ENCODE measurements at regions not wholly inside any gene's neighbourhood (a gene's known extent, or its start where the extent isn't known, plus 50 kb on each side); places are given as distances from the start of the nearest gene placed in this dataset.

DNA sequence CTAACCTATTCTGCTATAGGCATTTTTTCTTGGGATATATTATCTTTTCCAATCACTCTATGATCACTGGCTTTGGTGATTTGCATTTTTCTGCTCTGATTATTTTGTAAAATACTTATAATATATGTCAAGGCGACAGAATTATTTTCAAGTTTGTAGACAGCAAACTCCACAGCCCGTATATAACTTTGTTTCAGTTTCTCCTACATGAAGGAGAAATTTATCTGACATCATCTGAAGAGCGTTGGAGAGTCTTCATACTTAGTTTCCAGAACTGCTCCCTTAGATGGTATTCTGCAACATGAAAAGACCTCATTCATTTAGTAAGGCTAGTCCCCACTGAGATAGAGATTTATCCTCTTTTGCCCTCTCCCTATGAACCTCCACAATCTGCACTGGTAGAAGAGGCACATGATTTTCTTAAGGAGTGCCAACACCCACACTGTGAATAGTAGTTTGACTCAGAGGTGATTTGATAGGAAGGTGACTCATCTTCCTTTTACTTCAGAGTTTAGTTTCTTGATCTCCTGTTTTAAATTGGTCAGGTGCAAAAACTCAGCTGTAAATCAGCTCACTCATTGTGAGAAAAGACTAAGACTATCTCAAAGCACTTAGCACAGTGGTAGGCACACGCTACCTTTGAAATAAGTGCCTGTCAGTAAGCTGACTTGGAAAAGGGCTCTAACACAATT lies 1848.6 kb upstream of the CELF4 start:
- H3K36me3 ChIP-seq = no peaks in the 10 kb centered on the region
- H3K9me3 ChIP-seq = no peaks in the 10 kb centered on the region
- H3K4me3 ChIP-seq = no peak overlapping the region
- H3K4me1 ChIP-seq (ENCODE audit: insufficient read depth) = no peaks in the 10 kb centered on the region
- H3K27me3 ChIP-seq = no peaks in the 10 kb centered on the region
- H3K27ac ChIP-seq = no peak overlapping the region
- WGBS, 3 donors = 79 to 83% (median 83%) methylated on average over 4 of the region's 4 CpGs
- intact Hi-C loops (cut with DNase I) = no loop called here
- no peak for DNase-seq
- TF ChIP-seq POLR2A (IDR thresholded peaks at IDR 0.05) = no peak
- TF ChIP-seq, protein P1, sequence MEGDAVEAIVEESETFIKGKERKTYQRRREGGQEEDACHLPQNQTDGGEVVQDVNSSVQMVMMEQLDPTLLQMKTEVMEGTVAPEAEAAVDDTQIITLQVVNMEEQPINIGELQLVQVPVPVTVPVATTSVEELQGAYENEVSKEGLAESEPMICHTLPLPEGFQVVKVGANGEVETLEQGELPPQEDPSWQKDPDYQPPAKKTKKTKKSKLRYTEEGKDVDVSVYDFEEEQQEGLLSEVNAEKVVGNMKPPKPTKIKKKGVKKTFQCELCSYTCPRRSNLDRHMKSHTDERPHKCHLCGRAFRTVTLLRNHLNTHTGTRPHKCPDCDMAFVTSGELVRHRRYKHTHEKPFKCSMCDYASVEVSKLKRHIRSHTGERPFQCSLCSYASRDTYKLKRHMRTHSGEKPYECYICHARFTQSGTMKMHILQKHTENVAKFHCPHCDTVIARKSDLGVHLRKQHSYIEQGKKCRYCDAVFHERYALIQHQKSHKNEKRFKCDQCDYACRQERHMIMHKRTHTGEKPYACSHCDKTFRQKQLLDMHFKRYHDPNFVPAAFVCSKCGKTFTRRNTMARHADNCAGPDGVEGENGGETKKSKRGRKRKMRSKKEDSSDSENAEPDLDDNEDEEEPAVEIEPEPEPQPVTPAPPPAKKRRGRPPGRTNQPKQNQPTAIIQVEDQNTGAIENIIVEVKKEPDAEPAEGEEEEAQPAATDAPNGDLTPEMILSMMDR (IDR thresholded peaks at IDR 0.05) = no peak
- TF ChIP-seq EP300 (IDR thresholded peaks at IDR 0.05) = no peak

DNA sequence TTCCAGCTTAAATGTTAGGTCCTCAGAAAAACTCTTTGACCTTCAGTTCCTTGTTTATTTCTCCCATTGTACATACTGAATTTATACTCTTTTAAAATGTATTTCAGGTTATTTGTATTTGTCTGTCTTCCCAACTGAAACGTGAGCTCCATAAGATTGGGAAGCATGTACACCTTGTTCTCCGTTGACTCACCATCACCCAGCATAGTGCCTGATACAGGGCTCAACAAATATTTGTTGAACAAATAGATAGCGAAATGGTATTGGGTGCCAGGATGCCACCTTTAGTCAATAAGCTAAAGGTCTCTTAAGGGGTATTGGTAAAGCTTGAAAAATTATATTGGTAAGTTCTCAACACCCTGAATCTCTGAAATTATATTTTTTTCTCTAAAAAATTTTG lies 1841.3 kb upstream of the CELF4 start:
- Histone ChIP-seq H3K27ac (no peak overlapping the region), H3K36me3 (no peaks in the 10 kb centered on the region), H3K4me1 (ENCODE audit: insufficient read depth) (no peaks in the 10 kb centered on the region), H3K4me3 (no peak overlapping the region), H3K9me3 (no peaks in the 10 kb centered on the region), H3K27me3 (no peaks in the 10 kb centered on the region)
- 93 to 96% (median 95%) methylated on average over 3 of the region's 3 CpGs for WGBS, 3 donors
- TF ChIP-seq, protein P1 (IDR thresholded peaks at IDR 0.05) = no peak
- no peak for TF ChIP-seq EP300 (IDR thresholded peaks at IDR 0.05)
- TF ChIP-seq POLR2A (IDR thresholded peaks at IDR 0.05) = no peak
- no peak for DNase-seq
- intact Hi-C loops (cut with DNase I) = no loop called here

- intact Hi-C loops (cut with DNase I) = no loop called here
- no peak for TF ChIP-seq POLR2A (IDR thresholded peaks at IDR 0.05)
- TF ChIP-seq EP300 (IDR thresholded peaks at IDR 0.05) = no peak
- TF ChIP-seq, protein P1 (IDR thresholded peaks at IDR 0.05) = no peak
- Histone ChIP-seq H3K9me3 (no peaks in the 10 kb centered on the region), H3K4me3 (no peak overlapping the region), H3K36me3 (no peaks in the 10 kb centered on the region), H3K27ac (no peak overlapping the region), H3K4me1 (ENCODE audit: insufficient read depth) (no peaks in the 10 kb centered on the region), H3K27me3 (no peaks in the 10 kb centered on the region)
- DNase-seq = no peak
- WGBS, 3 donors = 42 to 52% (median 51%) methylated on average over 2 of the region's 2 CpGs
These were observed 1837.5 kb upstream of the CELF4 start for GRCh38 chr18:39403121-39403520.

- no peak overlapping the region for H3K4me3 ChIP-seq
- H3K36me3 ChIP-seq = no peaks in the 10 kb centered on the region
- no peak for TF ChIP-seq POLR2A (IDR thresholded peaks at IDR 0.05)
- TF ChIP-seq, protein P1 (IDR thresholded peaks at IDR 0.05) = no peak
- TF ChIP-seq EP300 (IDR thresholded peaks at IDR 0.05) = no peak
- DNase-seq = no peak
- H3K9me3 ChIP-seq = no peaks in the 10 kb centered on the region
- H3K27ac ChIP-seq = no peak overlapping the region
- 82 to 91% (median 90%) methylated on average over 1 of the region's 1 CpG for WGBS, 3 donors
- H3K27me3 ChIP-seq = no peaks in the 10 kb centered on the region
- intact Hi-C loops (cut with DNase I) = no loop called here
- H3K4me1 ChIP-seq (ENCODE audit: insufficient read depth) = no peaks in the 10 kb centered on the region
These were observed 1834.1 kb upstream of the CELF4 start for GRCh38 chr18:39399662-39400061.

Data from ovary (tissue), 7 donors.